WI38 (cell line): ENCODE measurements at regions not wholly inside any gene's neighbourhood (a gene's known extent, or its start where the extent isn't known, plus 50 kb on each side); places are given as distances from the start of the nearest gene placed in this dataset.

Source experiments
- H3K4me3 ChIP-seq: 2 replicates; pipeline ENCODE4 v1.5.1; 2011; ENCODE audit warnings: low read depth, mild to moderate bottlenecking, control low read depth, low read length
- CTCF ChIP-seq: IDR thresholded peaks from 2 replicates; pipeline ENCODE4 v1.5.1; 2012; ENCODE audit warnings: low read depth, mild to moderate bottlenecking, control low read depth, low read length

GRCh38 chr2:41475959-41476358 lies 571.9 kb upstream of the PKDCC start:
- no peak overlapping the region for H3K4me3 ChIP-seq
- no peak for TF ChIP-seq CTCF

GRCh38 chr2:41482659-41483058 lies 565.2 kb upstream of the PKDCC start:
- H3K4me3 ChIP-seq = no peak overlapping the region
- TF ChIP-seq CTCF = no peak

- no peak for TF ChIP-seq CTCF
- H3K4me3 ChIP-seq = no peak overlapping the region
These were observed 564.6 kb upstream of the PKDCC start for GRCh38 chr2:41483226-41483625.

GRCh38 chr2:41483982-41484857 lies 563.6 kb upstream of the PKDCC start:
- H3K4me3 ChIP-seq = no peak overlapping the region
- no peak for TF ChIP-seq CTCF

GRCh38 chr2:41484858-41485234 lies 563.0 kb upstream of the PKDCC start:
- no peak for TF ChIP-seq CTCF
- H3K4me3 ChIP-seq = no peak overlapping the region

GRCh38 chr2:41486948-41487347 lies 560.9 kb upstream of the PKDCC start:
- TF ChIP-seq CTCF = no peak
- no peak overlapping the region for H3K4me3 ChIP-seq

GRCh38 chr2:41488888-41489287 lies 558.9 kb upstream of the PKDCC start:
- no peak overlapping the region for H3K4me3 ChIP-seq
- TF ChIP-seq CTCF = no peak
